Neural cell (in vitro differentiated cells): ENCODE measurements at regions not wholly inside any gene's neighbourhood (a gene's known extent, or its start where the extent isn't known, plus 50 kb on each side); places are given as distances from the start of the nearest gene placed in this dataset.

Source experiments
- H2AFZ ChIP-seq: fragments of 200-600, 300-800 bp; sonication (generic), shearing (Covaris generic); 2 replicates; pipeline ENCODE4 v1.6.0; 2014; ENCODE audit warnings: low read depth, mild to moderate bottlenecking, antibody characterized with exemption, low read length, moderate library complexity
- H3F3A ChIP-seq: fragments of 200-600 bp; shearing (Covaris generic); 2 replicates; pipeline ENCODE4 v1.6.1; 2016; ENCODE audit warnings: mild to moderate bottlenecking, moderate library complexity, mixed read lengths, antibody characterized with exemption, low read length; ENCODE audit not compliant: insufficient read depth, poor library complexity, severe bottlenecking
- H3K27ac ChIP-seq: fragments of 200-600, 300-800 bp; sonication (generic), shearing (Covaris generic); 2 replicates; pipeline ENCODE4 v1.5.1; 2014; ENCODE audit warnings: mild to moderate bottlenecking, low read length, moderate library complexity
- H3K27me3 ChIP-seq: fragments of 300-800, 200-600 bp; sonication (generic), shearing (Covaris generic); 2 replicates; pipeline ENCODE4 v1.6.0; 2014; ENCODE audit warnings: mild to moderate bottlenecking, low read depth, low read length, moderate library complexity; ENCODE audit not compliant: insufficient read depth
- H3K36me3 ChIP-seq: fragments of 300-800, 200-600 bp; sonication (generic), shearing (Covaris generic); 2 replicates; pipeline ENCODE4 v1.5.1; 2014; ENCODE audit warnings: mild to moderate bottlenecking, antibody characterized with exemption, low read length, moderate library complexity; ENCODE audit not compliant: insufficient read depth
- H3K4me2 ChIP-seq: fragments of 300-800, 200-600 bp; sonication (generic), shearing (Covaris generic); 2 replicates; pipeline ENCODE4 v1.6.0; 2014; ENCODE audit warnings: mild to moderate bottlenecking, low read length
- H3K4me3 ChIP-seq: fragments of 300-800, 200-600 bp; sonication (generic), shearing (Covaris generic); 2 replicates; pipeline ENCODE4 v1.5.1; 2014; ENCODE audit warnings: mild to moderate bottlenecking, low read length, moderate library complexity
- H3K79me2 ChIP-seq: fragments of 200-600 bp; shearing (Covaris generic); replicated peaks from 2 replicates; pipeline ENCODE4 v1.6.0; 2014; ENCODE audit warnings: mild to moderate bottlenecking, low read length, moderate library complexity; ENCODE audit not compliant: insufficient read depth
- H3K9ac ChIP-seq: fragments of 300-800, 200-600 bp; sonication (generic), shearing (Covaris generic); 2 replicates; pipeline ENCODE4 v1.6.1; 2016; ENCODE audit warnings: mild to moderate bottlenecking, low read length, mixed read lengths
- H3K9me2 ChIP-seq: fragments of 200-600 bp; shearing (Covaris generic); 2 replicates; pipeline ENCODE4 v1.6.1; 2016; ENCODE audit warnings: mild to moderate bottlenecking, low read length, mixed read lengths; ENCODE audit not compliant: insufficient read depth
- H3K9me3 ChIP-seq: fragments of 200-600, 300-800 bp; sonication (generic), shearing (Covaris generic); 2 replicates; pipeline ENCODE4 v1.6.1; 2016; ENCODE audit warnings: mild to moderate bottlenecking, mixed run types, low read length, moderate library complexity, mixed read lengths
- H4K20me1 ChIP-seq: fragments of 200-600 bp; shearing (Covaris generic); 2 replicates; pipeline ENCODE4 v1.6.1; 2016; ENCODE audit warnings: mild to moderate bottlenecking, mixed run types; ENCODE audit not compliant: insufficient read depth
- EP300 ChIP-seq: fragments of 450-650 bp; conservative IDR thresholded peaks from 2 replicates; pipeline ENCODE4 v1.6.1; 2014; ENCODE audit warnings: antibody characterized with exemption, mild to moderate bottlenecking, moderate library complexity; ENCODE audit not compliant: poor library complexity, severe bottlenecking
- EZH2 ChIP-seq: fragments of 200-600, 300-800 bp; shearing (Covaris generic), sonication (generic); IDR thresholded peaks from 2 replicates; pipeline ENCODE4 v1.6.1; 2014; ENCODE audit warnings: antibody characterized with exemption, low read length, borderline replicate concordance, mild to moderate bottlenecking; ENCODE audit not compliant: insufficient read depth, poor library complexity, severe bottlenecking
- MXI1 ChIP-seq: fragments of 450-650 bp; conservative IDR thresholded peaks from 2 replicates; pipeline ENCODE4 v1.6.1; 2014; ENCODE audit warnings: antibody characterized with exemption, mild to moderate bottlenecking; ENCODE audit not compliant: poor library complexity, severe bottlenecking
- POLR2AphosphoS5 ChIP-seq: IDR thresholded peaks from 2 replicates; pipeline ENCODE4 v1.6.1; 2012
- RAD21 ChIP-seq: fragments of 450-650 bp; conservative IDR thresholded peaks from 2 replicates; pipeline ENCODE4 v1.6.1; 2014; ENCODE audit warnings: antibody characterized with exemption, mild to moderate bottlenecking, moderate library complexity
- SMC3 ChIP-seq: fragments of 450-650 bp; conservative IDR thresholded peaks from 2 replicates; pipeline ENCODE4 v1.6.1; 2014; ENCODE audit warnings: antibody characterized with exemption, mild to moderate bottlenecking, moderate library complexity; ENCODE audit not compliant: poor library complexity
- TAF1 ChIP-seq: IDR thresholded peaks from 2 replicates; pipeline ENCODE4 v1.6.1; 2012; ENCODE audit warnings: low read depth
- TF ChIP-seq, protein P1 (sequence below): fragments of 450-650 bp; IDR thresholded peaks from 2 replicates; pipeline ENCODE4 v1.5.1; 2014; ENCODE audit warnings: antibody characterized with exemption, mild to moderate bottlenecking, moderate library complexity; ENCODE audit not compliant: poor library complexity, severe bottlenecking
- TF ChIP-seq, protein P2 (sequence below): IDR thresholded peaks from 2 replicates; pipeline ENCODE4 v1.6.1; 2012; ENCODE audit warnings: borderline replicate concordance

DNA sequence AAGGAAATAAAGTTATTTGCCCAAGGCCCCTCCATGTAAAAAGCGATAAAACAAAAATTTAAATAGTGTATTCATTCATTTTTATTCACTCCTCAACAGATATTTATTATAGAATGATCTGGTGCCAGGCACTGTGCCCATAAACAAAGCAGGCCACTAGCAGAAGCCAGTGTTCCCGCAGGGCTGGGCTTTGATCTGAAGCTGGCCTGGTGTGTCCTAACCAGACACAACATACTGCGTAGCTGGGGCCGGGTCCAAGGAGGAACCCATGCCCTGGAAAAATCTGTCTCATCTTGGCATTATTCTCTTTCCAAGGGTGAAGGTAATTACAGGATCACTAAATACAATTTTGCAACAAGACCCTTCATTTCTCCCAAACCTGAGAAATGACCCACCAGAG, 537.4 kb upstream of the CDH5 start:
- Histone ChIP-seq H2AFZ (no peak overlapping the region), H3K9ac (no peak overlapping the region), H3K79me2 (no peaks in the 10 kb centered on the region), H3K4me3 (no peak overlapping the region), H4K20me1 (no peaks in the 10 kb centered on the region), H3K4me2 (no peak overlapping the region), H3K9me2 (no peaks in the 10 kb centered on the region), H3K27ac (no peak overlapping the region), H3K27me3 (no peaks in the 10 kb centered on the region), H3K9me3 (no peaks in the 10 kb centered on the region), H3K36me3 (no peaks in the 10 kb centered on the region), H3F3A (no peaks in the 10 kb centered on the region)
- TF ChIP-seq, protein P1, sequence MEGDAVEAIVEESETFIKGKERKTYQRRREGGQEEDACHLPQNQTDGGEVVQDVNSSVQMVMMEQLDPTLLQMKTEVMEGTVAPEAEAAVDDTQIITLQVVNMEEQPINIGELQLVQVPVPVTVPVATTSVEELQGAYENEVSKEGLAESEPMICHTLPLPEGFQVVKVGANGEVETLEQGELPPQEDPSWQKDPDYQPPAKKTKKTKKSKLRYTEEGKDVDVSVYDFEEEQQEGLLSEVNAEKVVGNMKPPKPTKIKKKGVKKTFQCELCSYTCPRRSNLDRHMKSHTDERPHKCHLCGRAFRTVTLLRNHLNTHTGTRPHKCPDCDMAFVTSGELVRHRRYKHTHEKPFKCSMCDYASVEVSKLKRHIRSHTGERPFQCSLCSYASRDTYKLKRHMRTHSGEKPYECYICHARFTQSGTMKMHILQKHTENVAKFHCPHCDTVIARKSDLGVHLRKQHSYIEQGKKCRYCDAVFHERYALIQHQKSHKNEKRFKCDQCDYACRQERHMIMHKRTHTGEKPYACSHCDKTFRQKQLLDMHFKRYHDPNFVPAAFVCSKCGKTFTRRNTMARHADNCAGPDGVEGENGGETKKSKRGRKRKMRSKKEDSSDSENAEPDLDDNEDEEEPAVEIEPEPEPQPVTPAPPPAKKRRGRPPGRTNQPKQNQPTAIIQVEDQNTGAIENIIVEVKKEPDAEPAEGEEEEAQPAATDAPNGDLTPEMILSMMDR, result no peak
- no peak for TF ChIP-seq EZH2
- no peak for TF ChIP-seq POLR2AphosphoS5
- no peak for TF ChIP-seq EP300
- TF ChIP-seq SMC3, result no peak
- TF ChIP-seq TAF1, result no peak

DNA sequence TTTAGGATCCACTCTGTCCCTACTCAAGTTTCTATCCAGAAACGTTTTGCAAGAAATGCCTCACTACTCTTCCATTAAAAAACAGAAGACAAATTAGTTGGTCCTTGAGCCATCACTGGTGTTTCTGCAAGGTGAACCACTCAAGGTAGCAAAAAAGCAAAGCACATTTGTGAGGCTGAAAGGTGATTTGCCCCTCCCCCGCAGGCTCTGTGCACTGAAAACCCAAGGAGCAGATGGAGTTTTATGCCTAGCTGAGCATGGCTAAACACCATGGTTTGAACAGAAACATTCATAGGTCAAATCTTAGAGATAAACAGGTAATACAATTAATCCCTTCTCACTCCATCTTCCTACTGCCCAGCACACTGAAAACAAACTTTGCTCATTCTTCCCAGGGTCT, 538.2 kb upstream of the CDH5 start:
- no peak overlapping the region for H3K9ac ChIP-seq
- no peaks in the 10 kb centered on the region for H3K9me2 ChIP-seq
- H4K20me1 ChIP-seq, result no peaks in the 10 kb centered on the region
- TF ChIP-seq MXI1, result no peak
- TF ChIP-seq POLR2AphosphoS5, result no peak
- no peak for TF ChIP-seq TAF1
- TF ChIP-seq, protein P1, result no peak
- TF ChIP-seq, protein P2, sequence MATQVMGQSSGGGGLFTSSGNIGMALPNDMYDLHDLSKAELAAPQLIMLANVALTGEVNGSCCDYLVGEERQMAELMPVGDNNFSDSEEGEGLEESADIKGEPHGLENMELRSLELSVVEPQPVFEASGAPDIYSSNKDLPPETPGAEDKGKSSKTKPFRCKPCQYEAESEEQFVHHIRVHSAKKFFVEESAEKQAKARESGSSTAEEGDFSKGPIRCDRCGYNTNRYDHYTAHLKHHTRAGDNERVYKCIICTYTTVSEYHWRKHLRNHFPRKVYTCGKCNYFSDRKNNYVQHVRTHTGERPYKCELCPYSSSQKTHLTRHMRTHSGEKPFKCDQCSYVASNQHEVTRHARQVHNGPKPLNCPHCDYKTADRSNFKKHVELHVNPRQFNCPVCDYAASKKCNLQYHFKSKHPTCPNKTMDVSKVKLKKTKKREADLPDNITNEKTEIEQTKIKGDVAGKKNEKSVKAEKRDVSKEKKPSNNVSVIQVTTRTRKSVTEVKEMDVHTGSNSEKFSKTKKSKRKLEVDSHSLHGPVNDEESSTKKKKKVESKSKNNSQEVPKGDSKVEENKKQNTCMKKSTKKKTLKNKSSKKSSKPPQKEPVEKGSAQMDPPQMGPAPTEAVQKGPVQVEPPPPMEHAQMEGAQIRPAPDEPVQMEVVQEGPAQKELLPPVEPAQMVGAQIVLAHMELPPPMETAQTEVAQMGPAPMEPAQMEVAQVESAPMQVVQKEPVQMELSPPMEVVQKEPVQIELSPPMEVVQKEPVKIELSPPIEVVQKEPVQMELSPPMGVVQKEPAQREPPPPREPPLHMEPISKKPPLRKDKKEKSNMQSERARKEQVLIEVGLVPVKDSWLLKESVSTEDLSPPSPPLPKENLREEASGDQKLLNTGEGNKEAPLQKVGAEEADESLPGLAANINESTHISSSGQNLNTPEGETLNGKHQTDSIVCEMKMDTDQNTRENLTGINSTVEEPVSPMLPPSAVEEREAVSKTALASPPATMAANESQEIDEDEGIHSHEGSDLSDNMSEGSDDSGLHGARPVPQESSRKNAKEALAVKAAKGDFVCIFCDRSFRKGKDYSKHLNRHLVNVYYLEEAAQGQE, result no peak
- TF ChIP-seq SMC3, result no peak
- TF ChIP-seq RAD21, result no peak
- TF ChIP-seq EP300, result no peak
- TF ChIP-seq EZH2, result no peak
- H3K4me3 ChIP-seq, result no peak overlapping the region
- no peak overlapping the region for H3K27ac ChIP-seq
- H3K36me3 ChIP-seq, result no peaks in the 10 kb centered on the region
- no peaks in the 10 kb centered on the region for H3K27me3 ChIP-seq
- no peaks in the 10 kb centered on the region for H3K9me3 ChIP-seq
- no peak overlapping the region for H2AFZ ChIP-seq
- H3K79me2 ChIP-seq, result no peaks in the 10 kb centered on the region
- H3K4me2 ChIP-seq, result no peak overlapping the region
- no peaks in the 10 kb centered on the region for H3F3A ChIP-seq
